Skin of body (tissue), 1 donor: ENCODE measurements at regions not wholly inside any gene's neighbourhood (a gene's known extent, or its start where the extent isn't known, plus 50 kb on each side); places are given as distances from the start of the nearest gene placed in this dataset.

Experiments
- DNase-seq: peaks from one replicate; lab custom pipeline; 2025; lab: John Stamatoyannopoulos, UW

DNA sequence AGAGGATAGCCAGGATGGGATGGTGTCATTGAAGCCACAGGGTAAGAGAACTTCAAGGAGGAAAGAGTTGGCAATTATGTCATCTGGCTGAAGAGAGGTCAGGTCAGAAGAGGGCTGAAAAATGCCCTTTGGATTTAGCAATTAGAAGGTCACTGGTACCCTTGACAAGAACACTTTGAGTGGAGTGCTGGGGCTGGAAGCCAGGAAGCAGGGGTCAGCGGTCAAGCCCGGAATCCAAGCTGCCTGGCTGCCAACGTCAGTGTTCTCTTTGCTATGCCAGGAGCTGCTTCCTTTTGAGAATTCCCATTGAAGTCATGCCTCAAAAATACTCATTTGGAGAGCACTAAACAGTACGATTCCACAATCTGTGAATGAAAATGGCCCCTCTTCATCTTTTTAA lies 386.5 kb downstream of the SHQ1 start:
- no peak for DNase-seq

DNA sequence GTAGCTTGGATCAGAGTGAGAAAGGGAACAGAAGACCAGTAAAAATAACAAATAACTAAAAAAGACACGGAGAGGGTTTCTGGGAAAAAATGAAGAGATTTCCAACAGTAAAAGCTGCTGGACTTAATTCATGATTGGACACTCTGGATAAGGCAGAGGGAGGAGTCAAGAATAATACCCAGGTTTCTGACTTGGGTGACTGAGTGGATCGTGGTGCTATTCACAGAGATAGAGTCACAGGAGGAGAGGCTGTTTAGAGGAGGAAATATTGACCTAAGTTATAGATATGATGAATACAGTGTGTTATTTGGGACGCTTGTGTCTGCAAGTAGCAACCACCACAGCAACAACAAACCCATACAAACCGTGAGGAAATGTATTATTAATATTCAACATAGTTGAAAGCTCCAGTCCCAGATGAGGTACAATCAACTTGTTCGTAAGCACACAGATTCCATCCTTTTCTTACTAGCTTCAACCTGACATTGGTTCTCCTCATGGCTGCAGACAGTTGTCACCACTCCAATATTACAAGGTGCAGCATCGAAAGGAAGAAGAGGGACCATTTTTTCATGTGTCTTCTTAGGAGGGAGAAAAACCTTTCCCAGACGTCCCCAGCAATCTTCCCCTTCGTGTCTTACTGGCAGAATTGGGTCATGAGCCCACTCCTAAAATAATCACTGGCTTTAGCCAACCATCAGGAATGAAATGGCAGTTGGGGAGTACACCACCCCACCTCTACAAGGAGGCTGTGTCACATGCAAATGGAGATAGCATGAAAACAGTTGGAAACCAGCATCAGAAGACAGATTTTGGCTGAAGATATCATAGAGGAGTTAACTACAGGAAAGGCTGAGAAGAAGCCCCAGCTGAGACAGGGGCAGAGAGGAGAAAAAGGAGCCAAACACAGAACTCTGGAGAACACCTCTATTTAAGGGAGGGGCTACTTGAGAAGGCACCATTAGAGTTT lies 387.8 kb downstream of the SHQ1 start:
- no peak for DNase-seq

DNA sequence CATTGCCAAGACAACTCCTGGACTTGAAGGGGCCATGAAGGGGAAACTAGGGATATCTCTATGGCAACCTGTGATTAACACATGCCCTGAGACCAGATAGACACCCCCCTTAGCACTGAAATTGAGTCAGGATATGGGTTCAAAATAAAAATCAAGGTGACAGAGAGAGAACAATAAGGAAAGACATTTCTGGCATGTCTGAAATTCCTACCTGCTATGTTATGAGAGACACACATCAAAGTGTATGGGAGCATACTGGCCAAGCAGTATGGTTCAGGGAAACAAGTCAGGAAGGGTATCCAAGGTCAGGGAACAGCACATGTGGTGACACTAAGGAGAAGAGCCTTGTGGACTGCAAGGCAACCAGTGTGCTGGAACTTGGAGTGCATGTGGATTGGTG lies 388.7 kb downstream of the SHQ1 start:
- DNase-seq = no peak

DNA sequence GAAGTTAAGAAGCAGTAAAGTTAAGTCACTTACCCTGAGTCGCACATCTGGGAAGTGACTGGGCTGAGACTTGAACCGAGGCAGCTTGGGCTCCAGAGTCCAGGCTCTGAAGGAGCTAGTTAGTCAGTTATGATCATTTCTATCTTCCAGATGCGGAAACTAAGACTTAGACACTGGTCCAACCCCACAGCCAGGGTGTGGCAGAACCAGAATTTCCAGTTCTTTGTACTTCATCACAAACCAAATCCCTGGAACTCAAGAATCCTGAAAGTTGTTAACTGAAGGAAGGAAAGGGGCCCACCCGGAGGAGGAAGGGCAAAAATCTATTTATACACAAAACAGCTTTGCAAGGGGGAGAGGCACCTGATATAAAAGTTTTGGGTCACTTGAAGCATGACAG lies 389.9 kb downstream of the SHQ1 start:
- DNase-seq = no peak

DNA sequence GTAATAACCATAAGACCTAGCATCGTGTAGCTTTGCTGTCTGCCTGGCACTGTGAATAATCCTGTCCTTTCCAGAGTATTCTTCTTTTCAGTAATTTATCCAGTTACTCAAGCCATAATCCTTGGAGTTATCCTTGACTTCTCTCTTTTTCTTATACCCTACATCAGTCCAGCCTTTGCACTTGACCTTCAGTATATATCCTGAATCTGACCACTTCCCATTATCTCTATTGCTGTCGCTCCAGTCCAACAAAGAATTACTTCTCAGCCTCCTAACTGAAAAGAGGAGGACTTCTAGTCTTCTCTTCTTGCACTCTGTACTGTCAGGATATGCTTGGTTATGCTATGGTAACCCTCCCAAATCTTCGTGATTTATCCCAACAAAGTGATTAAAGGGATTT lies 393.8 kb downstream of the SHQ1 start:
- DNase-seq = no peak

DNA sequence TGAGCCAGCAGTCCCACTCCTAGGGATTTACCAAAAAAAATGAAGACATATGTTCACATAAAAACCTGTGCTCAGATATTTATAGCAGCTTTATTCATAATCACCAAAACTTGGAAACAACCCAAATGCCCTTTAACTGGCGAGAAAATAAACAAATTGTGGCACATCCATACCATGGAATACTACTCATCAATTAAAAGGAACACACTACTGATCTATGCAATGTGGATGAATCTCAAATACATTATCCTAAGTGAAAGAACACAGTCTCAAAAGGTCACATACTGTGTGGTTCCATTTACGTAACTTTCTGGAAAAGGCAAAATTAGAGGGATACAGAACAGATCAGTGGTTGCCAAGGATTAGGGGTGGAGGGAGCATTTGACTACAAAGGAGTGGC lies 394.5 kb downstream of the SHQ1 start:
- DNase-seq = no peak

DNA sequence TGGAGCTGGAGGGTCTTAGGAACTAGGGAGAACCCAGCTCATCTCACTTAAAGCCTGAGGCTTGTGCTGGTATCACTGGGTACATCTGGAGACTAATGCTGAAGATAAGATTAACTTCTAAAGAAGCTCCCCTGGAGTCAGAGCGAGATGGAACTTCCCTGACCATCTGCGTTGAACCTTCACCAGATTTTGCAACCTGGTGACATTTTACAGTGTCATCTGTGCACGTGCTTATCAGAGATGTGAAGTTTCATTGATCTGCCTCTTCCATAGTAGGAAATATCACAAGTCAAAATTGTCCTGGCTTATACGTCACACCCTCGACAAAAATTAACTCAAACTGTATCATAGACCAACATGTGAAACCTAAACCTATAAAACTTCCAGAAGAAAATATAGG lies 395.5 kb downstream of the SHQ1 start:
- no peak for DNase-seq

DNA sequence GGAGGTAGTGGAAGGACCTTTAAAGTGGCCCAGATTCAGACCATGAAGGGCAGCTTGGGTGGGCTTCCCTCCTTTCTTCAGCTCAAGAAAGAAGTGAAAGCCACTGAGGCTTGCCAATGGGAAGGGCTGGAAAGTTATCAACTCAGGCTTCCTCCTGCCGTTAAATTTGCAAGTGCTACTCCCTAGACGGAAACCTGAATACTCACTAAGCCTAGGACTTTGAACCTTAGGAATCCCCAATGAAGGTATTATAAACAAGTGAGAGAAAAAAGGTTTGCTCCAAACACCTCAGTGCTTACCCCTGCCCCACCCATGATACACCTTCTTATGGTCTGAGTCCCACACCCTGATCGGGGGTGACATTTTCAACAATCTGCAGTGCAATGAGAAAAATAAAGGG lies 396.4 kb downstream of the SHQ1 start:
- no peak for DNase-seq

DNA sequence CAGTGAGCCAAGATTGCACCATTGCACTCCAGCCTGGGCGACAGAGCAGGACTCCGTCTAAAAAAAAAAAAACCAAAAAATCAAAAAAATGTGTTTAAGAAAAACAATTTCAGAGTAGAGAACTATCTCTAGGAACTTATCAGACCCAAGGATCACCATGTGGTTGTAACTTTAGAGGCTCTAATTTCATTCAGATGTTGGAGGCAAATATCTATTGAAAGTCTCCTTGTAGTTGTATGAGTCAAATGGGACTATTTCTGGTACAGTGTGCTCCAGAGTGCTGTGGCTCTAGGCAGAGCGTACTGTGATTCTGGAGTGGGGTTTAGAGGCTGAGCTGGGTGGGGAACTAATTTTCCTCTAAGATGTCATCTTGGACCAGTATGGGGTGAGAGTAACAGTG lies 398.7 kb downstream of the SHQ1 start:
- DNase-seq = peak; percentile 65

DNA sequence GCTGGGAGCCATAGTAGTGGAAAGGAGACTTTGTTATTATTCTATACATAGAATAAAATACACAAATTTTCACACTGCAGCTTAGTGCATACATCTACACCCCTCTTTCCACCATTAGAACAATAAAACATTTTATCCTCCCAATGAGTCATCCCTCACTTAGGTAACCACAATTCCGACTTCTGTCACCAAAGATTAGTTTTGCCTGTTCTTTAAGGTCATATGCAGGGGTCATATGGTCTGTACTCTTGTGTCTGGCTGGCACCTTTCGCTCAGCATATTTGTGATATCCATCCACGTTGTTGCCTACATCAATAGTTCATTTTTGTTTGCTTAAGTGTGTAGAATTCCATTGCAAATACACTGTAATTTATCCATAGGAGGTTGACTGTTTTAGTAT lies 399.4 kb downstream of the SHQ1 start:
- DNase-seq = no peak

DNA sequence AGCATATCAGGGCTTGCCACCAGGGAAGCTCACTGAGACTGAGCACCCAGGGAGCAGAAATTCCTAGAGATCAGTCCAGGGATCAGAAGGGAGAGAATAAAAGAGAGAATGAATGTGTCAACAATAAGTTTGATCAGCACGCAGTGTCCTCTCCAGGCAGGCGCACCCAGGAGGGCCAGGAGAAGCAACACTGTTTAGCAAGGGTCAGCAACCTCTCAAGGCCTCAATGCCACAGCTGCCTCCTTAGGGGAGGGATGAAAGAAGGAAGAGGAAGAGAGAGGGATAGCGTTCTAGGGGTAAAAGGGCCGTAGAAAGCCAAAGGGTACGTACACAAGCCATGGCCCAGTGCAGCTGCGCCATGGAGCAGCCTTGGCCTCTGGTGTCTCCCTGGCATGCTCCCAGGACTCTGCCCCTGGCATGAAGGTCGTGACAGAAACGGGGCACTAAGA lies 399.8 kb downstream of the SHQ1 start:
- no peak for DNase-seq

DNA sequence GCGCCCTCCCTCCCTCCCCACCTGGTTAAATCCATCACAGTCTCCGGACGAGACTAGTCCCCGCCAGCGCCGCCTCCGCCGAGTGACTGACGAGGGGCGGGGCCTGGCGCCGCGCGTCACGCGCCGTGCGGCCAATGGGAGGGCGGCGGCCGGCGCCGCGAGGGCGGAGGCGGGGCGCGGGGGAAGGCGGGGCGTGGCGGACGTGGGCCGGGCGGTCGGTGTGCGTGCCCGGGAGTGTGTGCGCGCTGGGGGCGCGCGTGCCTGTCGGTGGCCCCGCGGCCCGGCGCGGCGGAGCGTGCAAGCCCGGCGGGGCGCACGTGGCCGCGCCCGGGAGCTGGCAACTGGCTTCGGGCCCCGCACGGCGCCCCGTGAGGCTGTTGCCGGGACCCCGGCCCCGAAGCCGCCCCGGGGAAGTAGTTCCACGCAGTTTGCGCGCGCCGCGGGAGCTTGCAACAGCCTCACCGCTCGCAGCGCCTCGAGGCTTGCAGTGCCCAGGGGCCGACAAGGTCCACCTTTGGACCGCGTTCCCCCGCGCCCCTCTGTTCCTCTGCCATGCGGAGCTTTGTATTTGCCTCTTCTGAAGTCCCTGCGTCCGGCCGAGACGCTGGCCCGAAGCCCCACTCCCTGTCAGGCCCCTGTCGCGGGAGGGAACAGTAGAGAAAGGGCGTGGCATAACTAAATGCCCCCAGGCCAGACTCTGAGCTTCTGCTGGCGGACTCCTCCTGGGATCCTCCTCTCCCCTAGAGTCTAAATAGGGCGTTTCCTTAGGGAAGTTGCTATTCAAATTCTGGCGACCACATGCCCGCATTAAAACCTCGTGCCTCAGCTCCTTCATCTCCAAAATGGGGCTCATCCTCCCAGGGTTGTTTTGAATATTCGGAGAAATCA lies 400.9 kb downstream of the SHQ1 start:
- DNase-seq = peak; percentile 88

DNA sequence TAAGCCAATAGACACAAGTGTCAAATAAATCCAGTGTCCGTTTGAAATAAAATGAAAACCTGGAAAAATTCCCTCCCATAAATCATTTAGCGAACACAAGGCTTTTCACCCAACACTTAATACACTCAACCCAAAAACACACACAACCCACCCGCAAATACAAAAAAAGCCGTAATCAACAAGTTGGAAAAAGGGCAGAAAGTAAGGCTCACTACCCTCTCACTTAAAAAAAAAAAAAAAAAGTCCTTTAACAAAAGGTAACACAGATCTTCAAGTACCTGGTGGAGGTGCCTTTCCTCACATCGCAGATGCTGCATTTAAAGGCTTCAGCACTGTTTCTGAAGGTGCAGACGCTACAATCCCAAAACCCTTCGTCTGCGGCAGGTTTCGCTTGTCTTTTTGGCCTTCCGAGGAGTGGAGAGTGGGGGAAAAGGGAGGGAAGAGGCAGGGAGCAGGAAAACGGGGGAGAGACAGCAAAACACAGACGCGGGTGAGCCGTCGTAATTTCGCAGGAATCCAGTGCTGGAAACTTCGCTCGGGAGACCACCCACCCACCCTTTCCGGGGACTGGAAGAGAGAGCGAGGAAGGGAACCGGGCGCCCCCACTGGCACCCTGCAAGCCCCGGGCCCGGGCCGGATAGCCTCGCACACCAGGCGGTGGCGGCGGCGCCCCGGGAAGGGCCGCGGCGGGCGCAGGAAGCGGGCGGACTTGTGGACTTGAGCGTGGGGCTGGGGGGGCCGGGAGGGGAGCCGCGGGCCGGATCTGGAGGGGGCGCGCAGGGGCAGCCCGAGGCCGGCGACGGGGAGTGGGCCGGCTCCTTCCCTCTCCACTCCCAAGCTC lies 401.8 kb downstream of the SHQ1 start, which contains the start of gene RYBP:
Gene RYBP, minus strand, starts transcription at position 404 of the 841 bp plus-strand sequence.
- peak; percentile 58 for DNase-seq

DNA sequence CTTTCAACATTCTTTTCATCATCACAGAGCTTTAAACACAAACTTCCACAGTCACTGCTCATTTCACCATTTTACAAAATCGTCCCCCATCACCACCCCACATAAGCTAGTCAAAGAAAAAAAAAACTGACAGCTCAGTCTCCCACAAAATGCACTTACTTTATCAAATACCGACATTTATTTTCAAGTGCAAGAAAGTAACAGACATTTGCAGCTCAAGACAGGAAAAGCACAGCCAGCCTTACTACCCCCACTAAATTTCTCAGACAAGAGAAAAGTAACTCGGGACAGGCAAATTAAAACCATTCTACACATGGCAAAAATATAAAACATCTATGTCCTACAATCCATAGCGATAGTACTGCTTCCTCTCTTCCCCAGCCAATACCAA lies 402.4 kb downstream of the SHQ1 start:
- DNase-seq = peak; percentile 58

DNA sequence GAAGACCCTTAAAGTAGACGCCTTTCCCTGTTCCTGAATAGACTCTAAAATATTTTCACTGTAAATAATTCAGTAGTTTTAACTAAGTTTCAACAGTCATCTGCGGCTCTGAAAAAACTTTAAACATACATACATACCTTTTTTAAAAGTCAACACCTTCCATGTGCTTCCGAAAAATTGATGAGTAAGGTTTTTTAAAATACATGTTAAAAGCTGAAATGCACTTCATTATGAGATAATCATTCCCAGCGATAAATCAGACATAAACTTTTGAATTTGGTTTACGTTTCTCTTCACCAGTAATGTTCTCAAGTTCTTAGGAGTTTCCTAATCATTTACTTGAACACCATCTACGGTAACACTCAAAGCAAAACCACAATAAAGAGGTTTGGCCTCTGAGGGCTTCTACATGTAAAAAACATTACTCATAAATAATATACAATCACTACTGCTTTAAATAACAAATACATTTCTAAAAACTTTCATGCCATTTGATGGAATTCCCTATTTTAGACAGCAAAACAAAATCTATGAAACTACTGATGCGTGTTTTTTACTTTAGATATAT lies 403.5 kb downstream of the SHQ1 start:
- no peak for DNase-seq

DNA sequence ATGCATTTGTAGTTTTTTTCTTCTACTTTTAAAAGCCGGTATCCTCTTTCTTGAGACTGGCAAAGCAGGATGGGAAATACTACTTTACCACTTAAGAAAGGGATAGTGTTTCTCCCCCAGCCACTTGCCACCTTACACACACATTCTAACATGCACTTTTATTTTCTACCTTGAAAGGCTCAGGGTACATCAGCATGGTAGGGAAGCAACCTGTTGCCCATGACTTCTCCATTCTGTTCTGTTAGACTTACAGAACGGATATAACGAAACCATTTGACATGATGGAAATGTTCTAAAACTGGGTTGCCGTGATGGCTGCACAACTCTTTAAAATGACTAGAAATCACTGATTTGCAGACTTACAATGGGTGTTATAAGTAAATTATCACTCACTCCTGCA lies 405.5 kb downstream of the SHQ1 start:
- DNase-seq = no peak

DNA sequence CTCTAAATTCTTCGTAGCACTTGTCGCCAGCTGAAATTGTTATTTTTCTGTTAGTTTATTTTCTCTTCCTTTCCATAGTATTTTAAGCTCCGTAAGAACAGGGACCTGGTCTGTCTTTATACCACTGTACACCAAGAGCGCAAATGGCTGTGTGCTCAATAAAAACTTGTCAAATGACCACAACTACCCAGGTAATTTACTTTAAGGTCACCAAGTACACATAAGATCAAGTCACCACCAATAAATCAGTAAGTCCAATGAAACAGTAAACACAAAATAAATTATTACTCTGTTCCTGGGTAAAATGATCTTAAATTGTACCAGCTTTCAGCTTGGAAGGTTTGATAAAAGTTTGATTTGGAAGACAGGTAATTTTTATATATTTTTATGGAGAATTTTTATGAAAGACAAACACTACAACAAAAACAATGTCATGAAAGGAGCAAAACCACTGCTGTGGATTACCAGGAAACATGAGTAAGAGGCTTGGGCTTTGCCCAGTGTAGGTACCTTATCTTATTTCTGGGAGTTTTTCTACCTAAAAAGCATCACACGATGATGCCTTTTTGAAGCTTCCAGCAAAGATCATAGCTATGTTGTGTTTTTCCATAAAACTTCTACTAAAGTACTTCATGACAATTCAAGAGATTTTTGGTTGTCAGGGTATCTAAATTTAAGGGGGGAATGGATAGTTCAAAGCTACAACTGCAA lies 406.8 kb downstream of the SHQ1 start:
- DNase-seq = no peak

DNA sequence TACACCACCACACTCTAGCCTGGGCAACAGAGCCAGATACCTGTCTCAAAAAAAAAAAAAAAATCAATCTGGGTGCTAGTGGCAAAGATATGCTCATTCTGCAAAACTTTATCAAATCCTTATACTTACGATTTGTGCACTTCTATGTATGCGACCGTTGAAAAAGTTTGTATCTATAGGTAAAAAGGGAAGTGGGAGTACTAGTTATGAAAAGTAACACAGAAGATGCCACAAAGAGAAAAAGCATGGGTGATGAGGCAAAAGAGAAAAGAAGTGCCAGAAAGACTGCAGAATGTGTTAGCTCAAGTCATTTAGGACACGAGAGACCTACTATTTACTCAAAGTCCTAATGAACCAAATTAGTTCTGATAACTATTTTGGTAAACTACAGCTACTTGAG lies 407.8 kb downstream of the SHQ1 start:
- no peak for DNase-seq

DNA sequence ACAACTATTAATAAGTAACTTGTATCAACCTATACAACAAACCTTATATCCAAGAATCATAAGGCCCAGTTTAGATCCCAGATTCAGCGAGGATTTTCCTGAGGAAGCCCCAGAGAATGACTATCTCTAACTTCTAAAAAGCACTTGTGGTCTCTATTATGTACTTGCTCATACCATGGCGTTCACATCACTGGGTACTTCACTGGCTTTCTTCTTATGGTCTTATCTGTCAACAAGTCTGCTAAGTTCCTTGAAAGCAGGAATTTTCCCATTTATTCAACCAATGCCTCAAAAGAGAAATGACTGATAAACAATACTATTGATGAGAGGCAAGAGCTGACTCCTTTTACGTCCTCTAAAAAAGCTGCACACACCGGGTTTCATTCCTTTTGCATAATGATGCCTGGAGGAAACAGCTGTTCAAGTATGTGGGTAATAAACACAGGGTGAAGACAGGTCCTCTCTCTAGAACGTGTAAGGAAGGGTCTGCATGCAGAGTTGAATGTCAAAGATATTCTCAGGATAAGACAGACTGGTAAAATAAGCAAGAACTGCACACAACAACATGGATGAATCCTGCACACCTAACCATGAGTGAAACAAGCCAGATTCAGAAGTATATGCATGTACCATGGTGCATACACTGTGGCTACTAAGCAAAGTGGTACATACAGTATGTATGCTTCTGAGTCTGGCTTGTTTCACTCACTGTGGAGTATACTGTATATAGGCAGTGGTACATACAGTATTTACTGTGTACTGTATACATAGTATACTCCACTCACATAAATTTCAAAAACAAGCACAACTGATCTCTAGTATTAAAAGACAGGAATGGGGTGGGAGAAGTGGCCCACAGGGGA lies 408.7 kb downstream of the SHQ1 start:
- no peak for DNase-seq
